ENCODE measurements at regions not wholly inside any gene's neighbourhood (a gene's known extent, or its start where the extent isn't known, plus 50 kb on each side); places are given as distances from the start of the nearest gene placed in this dataset.

GRCh38 chr5:2249026-2249425 lies 366.3 kb upstream of the IRX4 start:
- no peak for DNase-seq (ENCODE audit: low read depth in 2 of 2)

GRCh38 chr5:2242539-2242938 lies 359.8 kb upstream of the IRX4 start:
- no peak for DNase-seq (ENCODE audit: low read depth in 2 of 2)

- no peak for DNase-seq (ENCODE audit: low read depth in 2 of 2)
These were observed 359.1 kb upstream of the IRX4 start for GRCh38 chr5:2241842-2242241.

GRCh38 chr5:2240118-2240904 lies 357.6 kb upstream of the IRX4 start:
- DNase-seq (ENCODE audit: low read depth in 2 of 2), result no peak

GRCh38 chr5:2239201-2239910 lies 356.6 kb upstream of the IRX4 start:
- DNase-seq (ENCODE audit: low read depth in 2 of 2), result no peak

- DNase-seq (ENCODE audit: low read depth in 2 of 2), result no peak
These were observed 356.0 kb upstream of the IRX4 start for GRCh38 chr5:2238732-2239131.

GRCh38 chr5:2227433-2227832 lies 344.7 kb upstream of the IRX4 start:
- DNase-seq (ENCODE audit: low read depth in 2 of 2), result no peak

GRCh38 chr5:2224689-2225088 lies 342.0 kb upstream of the IRX4 start:
- no peak for DNase-seq (ENCODE audit: low read depth in 2 of 2)

- DNase-seq (ENCODE audit: low read depth in 2 of 2), result no peak
These were observed 340.6 kb upstream of the IRX4 start for GRCh38 chr5:2223303-2223702.

- DNase-seq (ENCODE audit: low read depth in 2 of 2), result no peak
These were observed 339.7 kb upstream of the IRX4 start for GRCh38 chr5:2222246-2222992.

GRCh38 chr5:2221450-2221849 lies 338.7 kb upstream of the IRX4 start:
- DNase-seq (ENCODE audit: low read depth in 2 of 2), result no peak

GRCh38 chr5:2220741-2221140 lies 338.0 kb upstream of the IRX4 start:
- DNase-seq (ENCODE audit: low read depth in 2 of 2), result no peak

- DNase-seq (ENCODE audit: low read depth in 2 of 2), result no peak
These were observed 336.5 kb upstream of the IRX4 start for GRCh38 chr5:2219149-2219776.

GRCh38 chr5:2217219-2217618 lies 334.5 kb upstream of the IRX4 start:
- DNase-seq (ENCODE audit: low read depth in 2 of 2), result no peak

- DNase-seq (ENCODE audit: low read depth in 2 of 2), result no peak
These were observed 332.3 kb upstream of the IRX4 start for GRCh38 chr5:2214910-2215590.

GRCh38 chr5:2213121-2213730 lies 330.5 kb upstream of the IRX4 start:
- no peak for DNase-seq (ENCODE audit: low read depth in 2 of 2)

GRCh38 chr5:2212481-2212880 lies 329.8 kb upstream of the IRX4 start:
- DNase-seq (ENCODE audit: low read depth in 2 of 2), result no peak

- DNase-seq (ENCODE audit: low read depth in 2 of 2), result no peak
These were observed 325.5 kb upstream of the IRX4 start for GRCh38 chr5:2208239-2208544.

GRCh38 chr5:2207416-2208238 lies 324.9 kb upstream of the IRX4 start:
- no peak for DNase-seq (ENCODE audit: low read depth in 2 of 2)

GRCh38 chr5:2207109-2207399 lies 324.3 kb upstream of the IRX4 start:
- no peak for DNase-seq (ENCODE audit: low read depth in 2 of 2)
